Breast epithelium (tissue), 3 donors: ENCODE measurements at regions not wholly inside any gene's neighbourhood (a gene's known extent, or its start where the extent isn't known, plus 50 kb on each side); places are given as distances from the start of the nearest gene placed in this dataset.

Source experiments
- CTCF ChIP-seq, 3 donors: fragments of 450-650 bp; IDR thresholded peaks; one replicate each; pipeline ENCODE4 v1.5.1; 2016 to 2017; ENCODE audit warnings: antibody characterized with exemption in 3 of 3, mild to moderate bottlenecking in 3 of 3, moderate library complexity in 3 of 3
- POLR2A ChIP-seq: fragments of 450-650 bp; IDR thresholded peaks from one replicate; pipeline ENCODE4 v1.6.1; 2016; ENCODE audit warnings: antibody characterized with exemption, mild to moderate bottlenecking, moderate library complexity
- POLR2AphosphoS5 ChIP-seq, 3 donors: sonication (generic); formaldehyde crosslinking; IDR thresholded peaks; one replicate each; pipeline ENCODE4 v1.6.1; 2017; ENCODE audit warnings: antibody characterized with exemption in 3 of 3

GRCh38 chr16:51061328-51061727, 89.7 kb downstream of the SALL1 start:
- no peak for TF ChIP-seq POLR2AphosphoS5 (IDR thresholded peaks at IDR 0.05)
- no peak for TF ChIP-seq POLR2A
- no peak for TF ChIP-seq CTCF (IDR thresholded peaks at IDR 0.05)
